ENCODE measurements at regions not wholly inside any gene's neighbourhood (a gene's known extent, or its start where the extent isn't known, plus 50 kb on each side); places are given as distances from the start of the nearest gene placed in this dataset.

- Histone ChIP-seq H3K9ac (replicated peaks; ENCODE audit: extremely low read depth, insufficient read depth, low read length) (no peak overlapping the region), H3K4me2 (ENCODE audit: insufficient read depth, low read length) (no peak overlapping the region), H3K4me1 (ENCODE audit: control insufficient read depth, extremely low read depth, insufficient read depth, low read length) (no peaks in the 10 kb centered on the region), H4K20me1 (replicated peaks; ENCODE audit: control insufficient read depth, extremely low read depth, insufficient read depth, low read length) (no peaks in the 10 kb centered on the region), H3K27me3 (ENCODE audit: control insufficient read depth in 2 of 2, insufficient read depth in 2 of 2, low read length in 2 of 2) (no peaks in the 10 kb centered on the region), H3K9me1 (replicated peaks; ENCODE audit: control insufficient read depth, extremely low read depth, insufficient read depth, low read length) (no peaks in the 10 kb centered on the region), H3K79me2 (ENCODE audit: control insufficient read depth, insufficient read depth, low read length) (no peaks in the 10 kb centered on the region), H3K4me3 (replicated peaks in 1 of 3; ENCODE audit: insufficient read depth in 1 of 3, low read depth in 1 of 3, low read length in 3 of 3) (no peak overlapping the region), H3K36me3 (ENCODE audit: control insufficient read depth in 2 of 2, extremely low read depth in 1 of 2, insufficient read depth in 2 of 2, low read length in 2 of 2) (no peaks in the 10 kb centered on the region), H2AFZ (ENCODE audit: low read depth, low read length) (no peak overlapping the region), H3K9me3 (replicated peaks; ENCODE audit: control insufficient read depth, insufficient read depth, low read length) (no peaks in the 10 kb centered on the region), H3K27ac (ENCODE audit: insufficient read depth, low read depth, low read length) (no peak overlapping the region)
- DNase-seq (ENCODE audit: low read depth, low spot score) (no peak), FAIRE-seq (no peak)
- dilution Hi-C loops (cut with MboI; ENCODE audit: extremely low pct_ligation_motif_present, low sequenced_read_pairs): no loop called here
- no peak for TF ChIP-seq CTCF (IDR thresholded peaks at IDR 0.05; ENCODE audit: extremely low read depth in 1 of 2, insufficient read depth in 1 of 2, low read depth in 1 of 2, low read length in 2 of 2)
- no peak for TF ChIP-seq GATA2 (IDR thresholded peaks at IDR 0.05; ENCODE audit: insufficient read depth, insufficient read length, low read depth, low read length)
- TF ChIP-seq EZH2 (IDR thresholded peaks at IDR 0.05; ENCODE audit: borderline replicate concordance, low read depth, low read length, severe bottlenecking): no peak
- no peak for TF ChIP-seq JUN (IDR thresholded peaks at IDR 0.05; ENCODE audit: borderline replicate concordance, insufficient read depth, insufficient read length, low read depth)
- no peak for TF ChIP-seq MAX (IDR thresholded peaks at IDR 0.05; ENCODE audit: insufficient read depth, insufficient read length)
- ChIA-PET CTCF (interaction anchor here (1.4 kb wide), 1 partner anchor 31 kb away, joined by 3 read pairs; no protein-coding TSS in a partner anchor), POLR2A (no interaction called here)
- BruUV-seq (replicated peaks): no TSS peak
- intact Hi-C loops (cut with micrococcal nuclease): no loop called here
Measured at GRCh38 chr12:87796961-87797516, 232.2 kb downstream of the C12orf50 start.

- H3K79me2 ChIP-seq (ENCODE audit: control insufficient read depth, insufficient read depth, low read length): no peaks in the 10 kb centered on the region
- no peak overlapping the region for H3K9ac ChIP-seq (replicated peaks; ENCODE audit: extremely low read depth, insufficient read depth, low read length)
- FAIRE-seq (no peak), DNase-seq (ENCODE audit: low read depth, low spot score) (no peak)
- no peaks in the 10 kb centered on the region for H3K27me3 ChIP-seq (ENCODE audit: control insufficient read depth in 2 of 2, insufficient read depth in 2 of 2, low read length in 2 of 2)
- dilution Hi-C loops (cut with MboI; ENCODE audit: extremely low pct_ligation_motif_present, low sequenced_read_pairs): no loop called here
- no peak overlapping the region for H3K4me2 ChIP-seq (ENCODE audit: insufficient read depth, low read length)
- H3K4me3 ChIP-seq (replicated peaks in 1 of 3; ENCODE audit: insufficient read depth in 1 of 3, low read depth in 1 of 3, low read length in 3 of 3): no peak overlapping the region
- no peak overlapping the region for H3K27ac ChIP-seq (ENCODE audit: insufficient read depth, low read depth, low read length)
- no peaks in the 10 kb centered on the region for H3K4me1 ChIP-seq (ENCODE audit: control insufficient read depth, extremely low read depth, insufficient read depth, low read length)
- no peaks in the 10 kb centered on the region for H4K20me1 ChIP-seq (replicated peaks; ENCODE audit: control insufficient read depth, extremely low read depth, insufficient read depth, low read length)
- H2AFZ ChIP-seq (ENCODE audit: low read depth, low read length): no peak overlapping the region
- no peaks in the 10 kb centered on the region for H3K9me3 ChIP-seq (replicated peaks; ENCODE audit: control insufficient read depth, insufficient read depth, low read length)
- BruUV-seq (replicated peaks): no TSS peak
- intact Hi-C loops (cut with micrococcal nuclease): no loop called here
- ChIA-PET POLR2A (no interaction called here), CTCF (no interaction called here)
- TF ChIP-seq CTCF (IDR thresholded peaks at IDR 0.05; ENCODE audit: extremely low read depth in 1 of 2, insufficient read depth in 1 of 2, low read depth in 1 of 2, low read length in 2 of 2) (no peak), GATA2 (IDR thresholded peaks at IDR 0.05; ENCODE audit: insufficient read depth, insufficient read length, low read depth, low read length) (no peak), POLR2AphosphoS5 (IDR thresholded peaks at IDR 0.05; ENCODE audit: insufficient read depth, low read depth, low read length) (no peak), MAX (IDR thresholded peaks at IDR 0.05; ENCODE audit: insufficient read depth, insufficient read length) (no peak), EZH2 (IDR thresholded peaks at IDR 0.05; ENCODE audit: borderline replicate concordance, low read depth, low read length, severe bottlenecking) (no peak), POLR2A (IDR thresholded peaks at IDR 0.05; ENCODE audit: low read depth, low read length) (no peak), FOS (IDR thresholded peaks at IDR 0.05; ENCODE audit: borderline replicate concordance, insufficient read depth, low read length) (no peak), JUN (IDR thresholded peaks at IDR 0.05; ENCODE audit: borderline replicate concordance, insufficient read depth, insufficient read length, low read depth) (no peak), MYC (IDR thresholded peaks at IDR 0.05; ENCODE audit: low read depth, low read length) (no peak)
- H3K36me3 ChIP-seq (ENCODE audit: control insufficient read depth in 2 of 2, extremely low read depth in 1 of 2, insufficient read depth in 2 of 2, low read length in 2 of 2): no peaks in the 10 kb centered on the region
- H3K9me1 ChIP-seq (replicated peaks; ENCODE audit: control insufficient read depth, extremely low read depth, insufficient read depth, low read length): no peaks in the 10 kb centered on the region
Measured at GRCh38 chr12:87795555-87795954, 233.6 kb downstream of the C12orf50 start.

Data from endothelial cell of umbilical vein (primary cell).